IMR-90 (cell line): ENCODE measurements at regions not wholly inside any gene's neighbourhood (a gene's known extent, or its start where the extent isn't known, plus 50 kb on each side); places are given as distances from the start of the nearest gene placed in this dataset.

Source experiments
- ATAC-seq: fragments of 200-7000 bp; cut with Tn5 transposase; 2 replicates; pipeline ENCODE4 v1.9.1; 2020; ENCODE audit warnings: low read depth, mild to moderate bottlenecking, moderate library complexity
- BruUV-seq: library from RNA; stranded (reverse); fragments of 400-500 nt; replicated peaks from 2 replicates; lab custom pipeline; 2021; lab: Mats Ljungman, UMichigan
- CTCF ChIA-PET: fragments of 300-600 bp; formaldehyde crosslinking; extraction: SDS; loops from one replicate; lab custom pipeline; 2021; ENCODE audit warnings: antibody characterized with exemption; lab: Yijun Ruan, JAX
- POLR2A ChIA-PET: fragments of 300-600 bp; sonication (Branson Sonifier 250); formaldehyde crosslinking; loops from one replicate; lab custom pipeline; 2022; ENCODE audit warnings: antibody characterized with exemption; ENCODE audit not compliant: unreplicated experiment; lab: Charles Lee
- DNase-seq: peaks from one replicate; pipeline ENCODE4 v3.0.0; 2013
- H2AFZ ChIP-seq: replicated peaks from 2 replicates; pipeline ENCODE3; 2013; ENCODE audit warnings: low read length, mild to moderate bottlenecking; ENCODE audit not compliant: poor library complexity
- H2AK5ac ChIP-seq: 2 replicates; pipeline ENCODE4 v1.6.1; 2013; ENCODE audit warnings: low read depth, low read length, inconsistent platforms
- H2AK9ac ChIP-seq: replicated peaks from 2 replicates; pipeline ENCODE3; 2013; ENCODE audit warnings: mild to moderate bottlenecking, low read depth, low read length, moderate library complexity; ENCODE audit not compliant: poor library complexity
- H2BK120ac ChIP-seq: 2 replicates; pipeline ENCODE4 v1.6.1; 2013; ENCODE audit warnings: low read depth, low read length, inconsistent platforms
- H2BK15ac ChIP-seq: 3 replicates; pipeline ENCODE4 v1.6.1; 2013; ENCODE audit warnings: low read depth, low read length, inconsistent platforms
- H2BK20ac ChIP-seq: 2 replicates; pipeline ENCODE4 v1.6.1; 2013; ENCODE audit warnings: low read depth, mild to moderate bottlenecking, inconsistent platforms, low read length, moderate library complexity
- H2BK5ac ChIP-seq: 2 replicates; pipeline ENCODE4 v1.6.1; 2013; ENCODE audit warnings: mild to moderate bottlenecking, low read depth, low read length, inconsistent platforms; ENCODE audit not compliant: poor library complexity, severe bottlenecking
- H3K14ac ChIP-seq: replicated peaks from 2 replicates; pipeline ENCODE4 v1.6.1; 2013; ENCODE audit warnings: low read depth, low read length, inconsistent platforms
- H3K18ac ChIP-seq: 2 replicates; pipeline ENCODE4 v1.6.1; 2013; ENCODE audit warnings: low read depth, low read length, control low read depth
- H3K23ac ChIP-seq: 2 replicates; pipeline ENCODE4 v1.6.1; 2013; ENCODE audit warnings: low read depth, low read length, inconsistent platforms
- H3K27ac ChIP-seq: 2 replicates; pipeline ENCODE4 v1.5.1; 2013; ENCODE audit warnings: mild to moderate bottlenecking, control low read depth, low read length; ENCODE audit not compliant: insufficient read depth
- H3K27me3 ChIP-seq: 2 replicates; pipeline ENCODE4 v1.6.1; 2013; ENCODE audit warnings: low read length; ENCODE audit not compliant: control insufficient read depth, insufficient read depth
- H3K36me3 ChIP-seq: 2 replicates; pipeline ENCODE4 v1.6.1; 2013; ENCODE audit warnings: low read length, mixed read lengths; ENCODE audit not compliant: control insufficient read depth, insufficient read depth
- H3K4ac ChIP-seq: 2 replicates; pipeline ENCODE4 v1.6.1; 2013; ENCODE audit warnings: low read depth, low read length, inconsistent platforms
- H3K4me1 ChIP-seq: 2 replicates; pipeline ENCODE4 v1.6.1; 2013; ENCODE audit warnings: low read length, mixed read lengths; ENCODE audit not compliant: control insufficient read depth, insufficient read depth
- H3K4me2 ChIP-seq: 2 replicates; pipeline ENCODE4 v1.6.1; 2013; ENCODE audit warnings: low read depth, mild to moderate bottlenecking, control low read depth, low read length, moderate library complexity
- H3K4me3 ChIP-seq: 2 replicates; pipeline ENCODE4 v1.5.1; 2013; ENCODE audit warnings: low read depth, mild to moderate bottlenecking, control low read depth, low read length, moderate library complexity; ENCODE audit not compliant: insufficient read depth
- H3K56ac ChIP-seq: 2 replicates; pipeline ENCODE4 v1.6.1; 2013; ENCODE audit warnings: low read length, inconsistent platforms; ENCODE audit not compliant: insufficient read depth; ENCODE audit errors: extremely low read depth
- H3K79me1 ChIP-seq, 2 experiments: 2 replicates each; pipeline ENCODE4 v1.6.1; 2013; ENCODE audit warnings: low read length in 2 of 2, inconsistent platforms in 1 of 2, low read depth in 1 of 2
- H3K9ac ChIP-seq: 2 replicates; pipeline ENCODE4 v1.6.1; 2013; ENCODE audit warnings: low read depth, low read length, control low read depth
- H3K9me1 ChIP-seq: 2 replicates; pipeline ENCODE4 v1.6.1; 2013; ENCODE audit warnings: low read length, inconsistent platforms; ENCODE audit not compliant: insufficient read depth
- H3K9me3 ChIP-seq: 2 replicates; pipeline ENCODE4 v1.6.1; 2013; ENCODE audit warnings: low read length; ENCODE audit not compliant: control insufficient read depth, insufficient read depth
- H4K20me1 ChIP-seq: 2 replicates; pipeline ENCODE4 v1.6.1; 2013; ENCODE audit warnings: low read length, inconsistent platforms; ENCODE audit not compliant: insufficient read depth
- H4K5ac ChIP-seq: 2 replicates; pipeline ENCODE4 v1.6.1; 2013; ENCODE audit warnings: mild to moderate bottlenecking, low read depth, low read length, control low read depth
- H4K8ac ChIP-seq, 2 experiments: 2 replicates each; pipeline ENCODE4 v1.6.1; 2013; ENCODE audit warnings: low read depth in 2 of 2, low read length in 2 of 2, control low read depth in 1 of 2, inconsistent platforms in 1 of 2
- H4K91ac ChIP-seq: 2 replicates; pipeline ENCODE4 v1.6.1; 2013; ENCODE audit warnings: low read depth, low read length, inconsistent platforms; ENCODE audit not compliant: insufficient read depth
- CEBPB ChIP-seq: IDR thresholded peaks from 2 replicates; pipeline ENCODE4 v1.6.1; 2012; ENCODE audit warnings: low read depth, low read length, improper control_type of control experiment
- CHD1 ChIP-seq: IDR thresholded peaks from 2 replicates; pipeline ENCODE4 v1.6.1; 2012; ENCODE audit warnings: low read depth, low read length, improper control_type of control experiment
- ELK1 ChIP-seq: fragments of 150-350 bp; IDR thresholded peaks from 2 replicates; pipeline ENCODE4 v1.6.1; 2016; ENCODE audit warnings: low read depth, mild to moderate bottlenecking, low read length, moderate library complexity, borderline replicate concordance
- MAFK ChIP-seq: IDR thresholded peaks from 2 replicates; pipeline ENCODE4 v1.6.1; 2012; ENCODE audit warnings: low read depth, low read length, improper control_type of control experiment
- MAZ ChIP-seq: IDR thresholded peaks from 2 replicates; pipeline ENCODE4 v1.6.1; 2012; ENCODE audit warnings: low read depth, mild to moderate bottlenecking, low read length, improper control_type of control experiment, moderate library complexity, borderline replicate concordance
- MXI1 ChIP-seq: IDR thresholded peaks from 2 replicates; pipeline ENCODE4 v1.6.1; 2012; ENCODE audit warnings: low read depth, mild to moderate bottlenecking, low read length, moderate library complexity, borderline replicate concordance
- NFE2L2 ChIP-seq: fragments of 150-350 bp; IDR thresholded peaks from 2 replicates; pipeline ENCODE4 v1.6.1; 2016; ENCODE audit warnings: low read depth, mild to moderate bottlenecking, low read length
- RAD21 ChIP-seq: IDR thresholded peaks from 2 replicates; pipeline ENCODE4 v1.6.1; 2012; ENCODE audit warnings: low read length, improper control_type of control experiment
- RFX5 ChIP-seq: IDR thresholded peaks from 2 replicates; pipeline ENCODE4 v1.8.0; 2012; ENCODE audit warnings: low read depth, mild to moderate bottlenecking, low read length, moderate library complexity
- WGBS, 2 experiments: methylation state at CpG; one replicate each; pipeline versions ENCODE4 v1.1.5 to v1.1.7; 2013; ENCODE audit warnings: missing lambda C conversion rate in 2 of 2; ENCODE audit not compliant: insufficient read length in 1 of 2; ENCODE audit errors: extremely low coverage in 2 of 2; 5-methylcytosine and 5-hydroxymethylcytosine counted together
- dilution Hi-C: fragments of 300-500 bp; cut with HindIII; formaldehyde crosslinking; loops from one replicate; pipeline ENCODE4 v1.14.3; 2018; ENCODE audit warnings: low sequenced_read_pairs; ENCODE audit not compliant: unreplicated experiment
- in situ Hi-C: fragments of 300-500 bp; cut with MboI; formaldehyde crosslinking; loops from 3 replicates; pipeline ENCODE4 v1.14.3; 2019; ENCODE audit warnings: low sequenced_read_pairs, inconsistent platforms, mixed read lengths
- intact Hi-C: fragments of 100-400 bp; cut with micrococcal nuclease; formaldehyde crosslinking; loops from 2 replicates; pipeline ENCODE4 v1.10.0; 2022

DNA sequence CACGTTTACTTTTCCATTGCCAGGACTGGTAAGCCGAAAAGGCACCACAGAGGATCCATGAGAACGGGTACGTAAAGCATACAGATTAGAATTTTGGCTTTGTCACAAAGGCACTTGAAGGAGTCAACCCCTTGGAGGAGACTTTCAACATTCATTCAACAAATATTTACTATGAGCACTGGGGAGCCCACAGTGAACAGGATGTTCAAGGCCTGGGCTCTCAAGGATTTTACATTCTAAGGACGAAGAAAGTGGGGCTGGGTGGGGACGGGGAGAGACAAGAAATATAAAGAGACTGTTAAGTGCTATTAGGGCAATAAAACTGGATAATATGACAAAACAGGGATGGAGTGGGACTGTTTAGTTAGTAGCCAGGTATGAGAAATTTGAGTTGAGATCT, 66.0 kb downstream of the KLF4 start:
- H2AK5ac ChIP-seq = no peak overlapping the region
- H3K9ac ChIP-seq = no peak overlapping the region
- H3K27ac ChIP-seq = no peak overlapping the region
- WGBS, 2 experiments = 95% methylated on average over 3 of the region's 6 CpGs; no CpG with 5 or more reads in 1 of the 2 experiments
- H3K23ac ChIP-seq = no peak overlapping the region
- H2BK20ac ChIP-seq = no peak overlapping the region
- DNase-seq (no peak), ATAC-seq (no peak)
- no peaks in the 10 kb centered on the region for H3K4me1 ChIP-seq
- no peak overlapping the region for H4K8ac ChIP-seq
- POLR2A ChIA-PET = no interaction called here
- no peak overlapping the region for H2BK5ac ChIP-seq
- peaks cover 7% of the 10 kb centered on the region for H3K27me3 ChIP-seq
- H3K79me1 ChIP-seq = no peaks in the 10 kb centered on the region
- no peak overlapping the region for H2BK15ac ChIP-seq
- dilution Hi-C loops = no loop called here
- CTCF ChIA-PET = interaction anchor here (0.6 to 1.4 kb wide), 2 partner anchors 9 to 39 kb away, joined by 4 to 7 read pairs; no protein-coding TSS in a partner anchor
- H4K20me1 ChIP-seq = no peaks in the 10 kb centered on the region
- H4K91ac ChIP-seq = no peak overlapping the region
- no peak overlapping the region for H2AK9ac ChIP-seq
- no peaks in the 10 kb centered on the region for H3K9me1 ChIP-seq
- H2BK120ac ChIP-seq = no peak overlapping the region
- H4K5ac ChIP-seq = no peak overlapping the region
- BruUV-seq = no TSS peak
- no peak overlapping the region for H3K4me2 ChIP-seq
- H3K56ac ChIP-seq = no peak overlapping the region
- in situ Hi-C loops = no loop called here
- intact Hi-C loops = loop anchor here (5.0 kb wide), 1 partner anchor 1144 kb away; no protein-coding TSS in a partner anchor
- no peak overlapping the region for H3K4me3 ChIP-seq
- H3K18ac ChIP-seq = no peak overlapping the region
- no peak overlapping the region for H2AFZ ChIP-seq
- no peak for TF ChIP-seq MAZ
- no peak for TF ChIP-seq RFX5
- TF ChIP-seq NFE2L2 = no peak
- no peak for TF ChIP-seq CHD1
- TF ChIP-seq RAD21 = no peak
- no peak for TF ChIP-seq CEBPB
- TF ChIP-seq MAFK = no peak
- TF ChIP-seq ELK1 = no peak
- TF ChIP-seq MXI1 = no peak
- no peaks in the 10 kb centered on the region for H3K36me3 ChIP-seq
- H3K9me3 ChIP-seq = no peaks in the 10 kb centered on the region
- no peak overlapping the region for H3K14ac ChIP-seq
- no peak overlapping the region for H3K4ac ChIP-seq
